H1 (cell line): ENCODE measurements at regions not wholly inside any gene's neighbourhood (a gene's known extent, or its start where the extent isn't known, plus 50 kb on each side); places are given as distances from the start of the nearest gene placed in this dataset.
A peak's percentile ranks its signal among the peaks of the same experiment; 100 is the strongest.

Source experiments
- CHD7 ChIP-seq: fragments of 300-600 bp; sonication (generic); IDR thresholded peaks from 2 replicates; pipeline ENCODE4 v1.7.1; 2012; ENCODE audit warnings: low read length, moderate library complexity, mild to moderate bottlenecking, inconsistent platforms; ENCODE audit not compliant: insufficient replicate concordance
- RXRA ChIP-seq: IDR thresholded peaks from 2 replicates; pipeline ENCODE4 v1.6.1; 2011; ENCODE audit warnings: low read depth, mild to moderate bottlenecking, low read length, moderate library complexity; ENCODE audit not compliant: insufficient read depth

DNA sequence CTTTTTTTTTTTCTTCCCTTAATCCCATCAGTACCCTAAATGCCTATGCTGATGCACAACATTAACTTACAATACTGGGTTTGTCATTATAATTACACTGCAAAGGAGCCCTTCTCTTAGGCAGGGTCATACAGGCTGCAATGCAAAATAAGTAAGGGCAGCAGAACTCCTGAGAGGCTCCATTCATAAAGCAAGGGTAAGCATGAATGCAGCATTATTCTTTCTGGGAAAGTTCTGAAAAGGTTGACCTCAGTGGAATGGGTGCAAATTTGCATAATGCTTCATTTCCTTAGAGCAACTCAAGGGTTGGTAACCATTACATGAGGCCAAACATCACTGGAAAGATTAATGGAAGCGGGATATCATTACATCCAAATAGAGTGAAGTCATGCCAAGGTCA, 789.2 kb downstream of the KLHL13 start (continued):
- TF ChIP-seq CHD7 (peak; percentile 73), RXRA (0 out of 2 replicates have a peak, but pooled peaks have one; percentile 42)
